Mucosa of descending colon (tissue), 3 donors: ENCODE measurements at regions not wholly inside any gene's neighbourhood (a gene's known extent, or its start where the extent isn't known, plus 50 kb on each side); places are given as distances from the start of the nearest gene placed in this dataset.
"Not testable (repeated sequence)": the region's sequence is repeated elsewhere in the genome, so short reads cannot be mapped to it uniquely, and the experiment has no call there.

Source experiments
- ATAC-seq: fragments of 200-7000 bp; cut with Tn5 transposase; one replicate; pipeline ENCODE4 v1.9.1; 2020; ENCODE audit warnings: mild to moderate bottlenecking, moderate library complexity
- DNase-seq, 3 donors: peaks; one replicate each; pipeline ENCODE4 v3.0.0-alpha.2; 2020
- H3K36me3 ChIP-seq: fragments of 200-600 bp; one replicate; pipeline ENCODE4 v1.8.0; 2021; ENCODE audit warnings: low read depth, mild to moderate bottlenecking
- H3K4me1 ChIP-seq: fragments of 200-600 bp; one replicate; pipeline ENCODE4 v1.8.0; 2021; ENCODE audit warnings: low read depth, mild to moderate bottlenecking
- H3K4me3 ChIP-seq: fragments of 200-600 bp; one replicate; pipeline ENCODE4 v1.8.0; 2021; ENCODE audit warnings: mild to moderate bottlenecking
- H3K9me3 ChIP-seq: fragments of 200-600 bp; one replicate; pipeline ENCODE4 v1.8.0; 2021; ENCODE audit warnings: mild to moderate bottlenecking
- CTCF ChIP-seq: fragments of 200-600 bp; IDR thresholded peaks from one replicate; pipeline ENCODE4 v1.8.0; 2022; ENCODE audit warnings: antibody characterized with exemption, mild to moderate bottlenecking
- intact Hi-C, 2 donors: fragments of 100-400 bp; cut with DNase I in 1 of 2; cut with micrococcal nuclease in 1 of 2; formaldehyde crosslinking; loops; one replicate each; pipeline versions ENCODE4 v1.11.0 to v1.11.1; 2022; cut with DNase I, micrococcal nuclease
- donor health status: DM: no; HTN: no; CAD: no; lungs with moderate emphysema.
- donor health status: DM: no; HTN: no; CAD: no.
- donor health status: DM: no; HTN: yes; CAD: no.

GRCh38 chr14:65170318-65170717, 68.0 kb upstream of the MAX start:
- intact Hi-C loops = no loop called here
- Histone ChIP-seq H3K9me3 (no peaks in the 10 kb centered on the region), H3K4me1 (no peaks in the 10 kb centered on the region), H3K4me3 (no peak overlapping the region), H3K36me3 (no peaks in the 10 kb centered on the region)
- DNase-seq (no peak), ATAC-seq (no peak)
- TF ChIP-seq CTCF = no peak

- DNase-seq = peak in 1 of 3 donors; percentile 56
- Histone ChIP-seq H3K4me3 (no peak overlapping the region), H3K36me3 (no peaks in the 10 kb centered on the region), H3K9me3 (no peaks in the 10 kb centered on the region), H3K4me1 (no peaks in the 10 kb centered on the region)
- ATAC-seq = peak; percentile 68
- no peak for TF ChIP-seq CTCF
- intact Hi-C loops = no loop called here
These were observed 68.6 kb upstream of the MAX start for GRCh38 chr14:65170768-65171507.

GRCh38 chr14:65173973-65174693, 71.8 kb upstream of the MAX start:
- H3K4me3 ChIP-seq = no peak overlapping the region
- no peak for DNase-seq
- H3K36me3 ChIP-seq = no peaks in the 10 kb centered on the region
- no peaks in the 10 kb centered on the region for H3K4me1 ChIP-seq
- intact Hi-C loops = no loop called here
- no peaks in the 10 kb centered on the region for H3K9me3 ChIP-seq
- ATAC-seq = no peak
- TF ChIP-seq CTCF = no peak

GRCh38 chr14:65174783-65175182, 72.5 kb upstream of the MAX start:
- no peaks in the 10 kb centered on the region for H3K36me3 ChIP-seq
- ATAC-seq = no peak
- no peaks in the 10 kb centered on the region for H3K4me1 ChIP-seq
- DNase-seq = no peak
- intact Hi-C loops = no loop called here
- H3K9me3 ChIP-seq = no peaks in the 10 kb centered on the region
- H3K4me3 ChIP-seq = no peak overlapping the region
- no peak for TF ChIP-seq CTCF

GRCh38 chr14:65177551-65177950, 75.2 kb upstream of the MAX start:
- intact Hi-C loops = no loop called here
- TF ChIP-seq CTCF = no peak
- Histone ChIP-seq H3K4me3 (no peak overlapping the region), H3K9me3 (no peaks in the 10 kb centered on the region), H3K36me3 (no peaks in the 10 kb centered on the region), H3K4me1 (no peaks in the 10 kb centered on the region)
- ATAC-seq = no peak
- DNase-seq = no peak

- H3K4me1 ChIP-seq = not testable (repeated sequence)
These were observed 76.9 kb upstream of the MAX start for GRCh38 chr14:65179231-65179630.

More at GRCh38 chr14:65179231-65179630, 76.9 kb upstream of the MAX start:
- intact Hi-C loops, H3K36me3 ChIP-seq, H3K9me3 ChIP-seq, H3K4me3 ChIP-seq, ATAC-seq, DNase-seq: not testable (repeated sequence)
